GM18517 (cell line): ENCODE measurements at regions not wholly inside any gene's neighbourhood (a gene's known extent, or its start where the extent isn't known, plus 50 kb on each side); places are given as distances from the start of the nearest gene placed in this dataset.
"Not testable (repeated sequence)": the region's sequence is repeated elsewhere in the genome, so short reads cannot be mapped to it uniquely, and the experiment has no call there.

Source experiments
- ATAC-seq: cut with Tn5 transposase; IDR thresholded peaks from one replicate; pipeline ENCODE4 v1.9.1; 2021; ENCODE audit warnings: mild to moderate bottlenecking, moderate library complexity; ENCODE audit not compliant: unreplicated experiment

DNA sequence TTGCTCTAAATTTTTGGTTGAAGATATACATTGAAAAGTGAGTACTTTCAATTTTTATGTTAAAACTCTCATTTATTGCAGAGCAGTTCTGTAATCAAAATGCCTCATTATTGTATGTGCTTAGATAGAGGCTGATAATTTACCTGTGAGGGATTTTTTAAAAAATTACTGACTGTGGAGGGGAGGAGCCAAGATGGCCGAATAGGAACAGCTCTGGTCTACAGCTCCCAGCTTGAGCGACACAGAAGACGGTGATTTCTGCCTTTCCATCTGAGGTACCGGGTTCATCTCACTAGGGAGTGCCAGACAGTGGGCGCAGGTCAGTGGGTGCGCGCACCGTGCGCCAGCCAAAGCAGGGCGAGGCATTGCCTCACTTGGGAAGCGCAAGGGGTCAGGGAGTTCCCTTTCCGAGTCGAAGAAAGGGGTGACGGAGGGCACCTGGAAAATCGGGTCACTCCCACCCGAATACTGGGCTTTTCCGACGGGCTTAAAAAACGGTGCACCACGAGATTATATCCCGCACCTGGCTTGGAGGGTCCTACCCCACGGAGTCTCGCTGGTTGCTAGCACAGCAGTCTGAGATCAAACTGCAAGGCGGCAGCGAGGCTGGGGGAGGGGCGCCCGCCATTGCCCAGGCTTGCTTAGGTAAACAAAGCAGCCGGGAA lies 89.4 kb downstream of the DDX11 start:
- not testable (repeated sequence) for ATAC-seq

- not testable (repeated sequence) for ATAC-seq
Observed at GRCh38 chr12:31174293-31174692, 100.6 kb downstream of the DDX11 start.

DNA sequence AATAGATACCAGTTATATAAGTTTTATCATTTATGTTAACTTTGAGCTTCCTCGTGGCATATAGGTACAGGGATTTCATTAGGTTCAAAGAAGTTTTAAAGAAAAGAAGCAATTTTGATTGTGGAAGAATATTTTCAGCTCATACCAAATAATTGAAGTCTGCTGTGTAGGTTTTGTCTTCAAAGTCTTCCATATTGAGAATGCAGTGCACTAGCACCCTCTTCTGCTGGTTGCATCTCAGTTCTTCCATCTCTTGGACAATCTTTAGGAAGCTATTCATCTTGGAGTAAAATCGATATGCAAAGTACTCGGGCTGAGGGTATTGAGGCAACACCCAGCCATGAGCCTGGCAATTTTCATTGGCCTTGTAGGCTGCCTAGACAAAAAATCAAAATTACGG lies 103.9 kb downstream of the DDX11 start:
- not testable (repeated sequence) for ATAC-seq

- ATAC-seq, result not testable (repeated sequence)
Observed at GRCh38 chr12:31178875-31179274, 105.2 kb downstream of the DDX11 start.

GRCh38 chr12:31179627-31180237 lies 106.1 kb downstream of the DDX11 start:
- not testable (repeated sequence) for ATAC-seq

DNA sequence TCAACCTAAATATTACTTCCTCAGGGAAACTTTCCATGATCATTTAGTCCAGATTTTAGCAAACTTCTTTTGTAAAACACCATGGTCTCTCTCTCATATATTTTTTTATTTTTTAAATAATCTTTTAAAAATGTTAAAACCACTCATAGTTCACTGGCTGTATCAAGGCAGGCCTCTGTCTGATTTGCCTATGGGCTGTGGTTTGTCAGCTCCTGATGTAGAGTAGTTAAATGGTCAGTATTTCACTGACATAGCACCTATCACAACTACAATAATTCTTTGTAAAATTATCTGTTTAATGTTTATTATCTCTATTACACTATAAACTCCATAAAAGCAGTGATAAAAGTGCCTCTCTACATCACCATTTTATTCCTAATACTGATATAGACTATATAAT lies 108.9 kb downstream of the DDX11 start:
- ATAC-seq, result not testable (repeated sequence)

GRCh38 chr12:31183107-31183506 lies 109.4 kb downstream of the DDX11 start:
- ATAC-seq, result not testable (repeated sequence)

DNA sequence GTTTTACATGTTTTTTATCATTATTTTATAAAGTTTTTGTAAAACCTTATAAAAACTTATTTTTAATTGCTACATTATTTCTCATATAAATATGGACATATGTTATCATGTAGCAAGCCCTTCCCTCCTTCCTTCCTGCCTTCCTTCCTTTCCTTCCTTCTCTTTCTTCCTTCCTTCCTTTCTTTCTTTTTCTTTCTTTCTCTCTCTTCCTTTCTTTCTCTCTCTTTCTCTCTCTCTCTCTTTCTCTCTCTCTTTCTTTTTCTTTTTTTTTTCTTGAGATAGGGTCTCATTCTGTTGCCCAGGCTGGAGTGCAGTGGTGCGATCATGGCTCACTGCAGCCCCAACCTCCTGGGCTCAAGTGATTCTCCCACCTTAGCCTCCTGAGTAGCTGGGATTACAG lies 110.2 kb downstream of the DDX11 start:
- not testable (repeated sequence) for ATAC-seq

DNA sequence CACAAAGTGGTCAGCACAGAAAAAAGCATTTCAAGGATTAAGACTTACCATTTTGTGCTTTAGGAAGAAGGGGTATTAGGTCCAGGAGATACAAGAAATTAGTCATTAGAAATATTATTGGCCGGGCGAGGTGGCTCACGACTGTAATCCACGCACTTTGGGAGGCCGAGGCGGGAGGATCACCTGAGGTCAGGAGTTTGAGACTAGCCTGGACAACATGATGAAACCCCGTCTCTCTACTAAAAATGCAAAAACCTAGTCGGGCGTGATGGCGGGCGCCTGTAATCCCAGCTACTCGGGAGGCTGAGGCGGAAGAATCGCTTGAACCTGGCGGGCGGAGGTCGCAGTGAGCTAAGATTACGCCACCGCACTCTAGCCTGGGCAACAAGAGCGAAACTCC lies 111.0 kb downstream of the DDX11 start:
- not testable (repeated sequence) for ATAC-seq

GRCh38 chr12:31192689-31193088 lies 119.0 kb downstream of the DDX11 start:
- ATAC-seq, result not testable (repeated sequence)

GRCh38 chr12:31195620-31196019 lies 122.0 kb downstream of the DDX11 start:
- ATAC-seq, result not testable (repeated sequence)

DNA sequence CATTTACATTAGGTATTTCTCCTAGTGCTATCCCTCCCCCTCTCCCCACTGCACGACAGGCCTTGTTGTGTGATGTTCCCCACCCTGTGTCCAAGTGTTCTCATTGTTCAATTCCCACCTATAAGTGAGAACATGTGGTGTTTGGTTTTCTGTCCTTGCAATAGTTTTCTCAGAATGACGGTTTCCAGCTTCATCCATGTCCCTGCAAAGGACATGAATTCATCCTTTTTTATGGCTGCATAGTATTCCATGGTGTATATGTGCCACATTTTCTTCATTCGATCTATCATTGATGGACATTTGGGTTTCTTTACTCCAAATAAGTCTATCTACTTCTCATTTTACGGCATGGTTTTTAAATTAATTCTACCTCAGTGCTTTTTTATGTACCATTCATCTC lies 125.8 kb downstream of the DDX11 start:
- ATAC-seq, result not testable (repeated sequence)

DNA sequence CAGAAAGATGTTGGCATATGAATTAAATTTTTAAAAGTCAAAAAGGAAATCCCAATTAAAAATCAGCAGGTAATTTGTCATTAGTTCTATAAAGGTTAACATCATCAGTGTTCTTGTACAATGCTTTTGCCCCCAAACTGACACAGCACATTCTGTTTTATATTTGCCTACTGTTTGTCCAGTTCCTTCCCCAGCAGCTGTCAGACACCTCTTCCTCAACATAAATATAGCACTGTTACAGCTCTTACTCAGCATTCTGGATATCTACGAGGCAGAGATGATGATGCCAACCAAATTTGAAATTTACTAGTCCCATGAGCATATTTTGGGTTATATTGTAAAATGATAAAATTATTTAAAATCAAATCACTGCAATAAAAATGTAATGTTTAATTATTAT lies 124.6 kb downstream of the SINHCAF start:
- no peak for ATAC-seq

DNA sequence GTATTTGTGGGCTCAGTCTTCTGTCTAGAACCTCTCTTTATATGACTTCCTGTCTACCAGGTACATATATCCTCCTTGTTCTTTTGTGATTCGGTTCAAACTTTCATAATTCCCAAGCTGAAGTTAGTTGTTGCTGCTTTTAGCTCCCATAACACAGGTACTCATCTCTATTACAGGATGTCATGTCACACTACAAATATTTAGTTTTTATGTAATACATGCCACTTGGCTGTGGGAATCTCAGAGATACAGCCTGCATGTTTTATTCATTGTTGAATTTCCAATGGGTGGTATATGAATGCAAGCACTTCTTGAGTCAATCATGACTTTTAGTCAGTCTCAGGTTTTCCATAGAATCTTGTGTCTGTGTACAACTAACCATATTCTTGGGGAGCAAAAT lies 122.7 kb downstream of the SINHCAF start:
- no peak for ATAC-seq

DNA sequence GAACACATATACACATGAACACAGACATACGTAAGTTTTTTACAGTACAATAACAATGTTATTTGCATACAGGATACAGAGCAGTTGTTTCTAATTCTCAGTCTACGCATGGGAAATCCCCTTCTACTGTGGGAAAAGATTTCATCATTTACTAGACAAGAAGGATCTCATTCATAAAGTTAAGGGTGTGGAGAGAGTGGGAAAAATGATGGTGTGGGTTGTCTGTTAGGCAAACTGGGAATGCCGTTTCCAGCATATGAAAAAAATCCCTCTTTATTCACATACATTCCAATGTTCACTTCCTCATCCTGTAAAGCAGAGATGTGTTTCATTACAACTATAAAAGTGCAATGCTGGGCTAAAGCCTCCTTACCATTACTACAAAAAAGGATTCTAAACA lies 120.9 kb downstream of the SINHCAF start:
- peak; percentile 96 for ATAC-seq

DNA sequence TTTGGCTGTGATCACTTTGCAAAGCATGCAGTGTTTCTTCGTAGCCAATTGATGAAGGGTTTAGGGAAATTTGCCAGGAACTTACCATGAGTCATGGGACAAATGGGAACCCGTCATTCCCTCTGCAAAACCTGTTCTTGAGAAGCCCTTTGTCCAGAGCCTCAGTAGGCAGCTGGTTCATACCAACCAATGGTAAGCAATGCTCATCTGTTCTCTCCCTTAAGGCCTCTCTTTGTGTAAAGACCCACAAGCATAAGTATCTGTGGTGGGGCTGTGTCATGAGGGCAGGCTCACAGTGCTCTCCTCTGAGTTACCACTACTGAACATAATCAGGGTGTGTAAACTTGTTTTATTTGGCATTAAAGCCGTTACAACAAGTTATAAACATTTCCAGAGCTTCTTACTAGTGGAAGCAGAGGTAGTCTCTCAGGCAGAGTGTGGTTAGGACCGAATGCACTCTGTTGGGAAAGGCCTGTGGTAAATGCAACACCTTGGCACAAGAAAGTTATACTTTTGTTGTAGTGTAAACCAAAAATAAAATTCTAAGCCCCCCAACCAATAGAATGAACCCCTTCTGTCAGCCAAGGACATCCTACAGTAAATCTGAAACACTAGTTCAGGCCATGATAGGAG lies 119.8 kb downstream of the SINHCAF start:
- no peak for ATAC-seq

DNA sequence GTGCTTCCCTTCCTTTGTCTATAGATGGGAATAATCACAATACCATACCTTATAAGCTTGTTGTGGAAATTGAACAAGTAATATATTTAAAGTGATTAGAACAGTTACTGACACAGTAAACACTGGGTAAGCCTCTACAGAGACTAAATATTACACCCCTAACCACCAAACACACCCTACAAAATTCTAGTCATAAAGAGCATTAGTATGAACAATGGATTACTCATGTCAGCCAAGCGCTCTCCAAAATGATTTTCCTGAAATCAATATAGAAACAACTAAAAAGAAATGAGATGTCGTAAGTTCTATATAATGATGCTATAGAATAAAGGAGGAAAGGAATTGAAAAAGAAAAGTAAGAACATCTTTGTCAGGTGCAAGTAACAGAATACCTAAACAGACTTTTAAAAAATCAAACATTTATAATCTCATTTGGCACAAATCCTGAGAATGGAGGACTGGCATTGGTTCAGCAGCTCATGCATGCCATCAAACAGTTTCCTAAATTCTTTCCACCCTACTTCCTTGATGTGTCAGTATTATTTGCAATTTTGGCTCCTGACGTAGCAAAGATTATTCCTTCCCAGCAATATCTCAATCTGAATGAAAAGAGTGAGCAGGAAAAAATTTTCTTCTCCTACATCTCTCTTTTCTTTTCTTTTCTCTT lies 118.0 kb downstream of the SINHCAF start:
- ATAC-seq, result no peak

DNA sequence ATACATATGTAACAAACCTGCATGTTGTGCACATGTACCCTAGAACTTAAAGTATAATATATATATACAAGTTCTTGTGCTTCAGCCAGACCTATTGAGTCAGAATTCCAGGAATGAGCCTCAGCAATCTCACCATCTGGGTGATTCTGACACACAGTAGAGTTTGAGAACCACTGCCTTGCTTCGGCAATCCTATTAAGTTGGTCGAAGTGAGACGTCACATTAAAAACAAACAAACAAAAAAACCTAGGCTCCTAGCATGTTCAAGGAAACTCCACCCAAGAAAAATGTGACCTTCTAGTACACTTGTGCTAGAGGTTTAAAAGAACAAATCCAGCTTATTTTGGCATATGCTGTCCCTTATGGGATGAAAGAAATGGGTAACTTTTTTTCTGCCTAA lies 115.8 kb downstream of the SINHCAF start:
- no peak for ATAC-seq

DNA sequence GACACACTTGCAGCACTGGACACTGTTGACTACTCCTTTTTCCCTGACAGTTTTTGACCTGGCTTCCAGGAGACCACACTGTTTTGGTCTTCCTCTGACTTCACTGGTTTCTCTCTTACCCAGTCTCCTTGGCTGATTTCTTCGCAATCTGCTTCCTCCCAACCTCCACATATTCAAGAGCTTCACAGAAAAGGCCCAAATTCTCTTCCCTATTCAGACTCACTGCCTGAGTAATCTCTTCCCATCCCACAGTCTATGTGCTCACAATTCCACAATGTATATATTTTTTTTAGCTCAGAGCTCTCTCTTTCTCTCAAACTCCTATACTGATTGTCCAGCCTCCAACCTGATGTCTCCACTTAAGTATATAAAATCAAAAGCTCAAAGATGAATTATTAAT lies 115.4 kb downstream of the SINHCAF start:
- no peak for ATAC-seq

- no peak for ATAC-seq
Observed at GRCh38 chr12:31214626-31215517, 111.1 kb downstream of the SINHCAF start.
